Osteocyte (in vitro differentiated cells): ENCODE measurements at regions not wholly inside any gene's neighbourhood (a gene's known extent, or its start where the extent isn't known, plus 50 kb on each side); places are given as distances from the start of the nearest gene placed in this dataset.

Experiments
- DNase-seq: peaks from one replicate; pipeline ENCODE4 v3.0.0; 2021; ENCODE audit warnings: mixed read lengths; ENCODE audit not compliant: unreplicated experiment; ENCODE audit errors: extremely low spot score
- H3K27ac Mint-ChIP-seq: one replicate; pipeline ENCODE4 v1.8.0; 2021; ENCODE audit warnings: mild to moderate bottlenecking, mixed read lengths; ENCODE audit not compliant: unreplicated experiment
- H3K27me3 Mint-ChIP-seq: one replicate; pipeline ENCODE4 v1.8.0; 2021; ENCODE audit warnings: mixed read lengths; ENCODE audit not compliant: unreplicated experiment
- H3K36me3 Mint-ChIP-seq: one replicate; pipeline ENCODE4 v1.8.0; 2021; ENCODE audit warnings: mixed read lengths; ENCODE audit not compliant: unreplicated experiment
- H3K4me1 Mint-ChIP-seq: one replicate; pipeline ENCODE4 v1.8.0; 2021; ENCODE audit warnings: mixed read lengths; ENCODE audit not compliant: unreplicated experiment
- H3K4me3 Mint-ChIP-seq: one replicate; pipeline ENCODE4 v1.8.0; 2021; ENCODE audit warnings: mild to moderate bottlenecking, moderate library complexity, mixed read lengths; ENCODE audit not compliant: unreplicated experiment
- H3K9me3 Mint-ChIP-seq: one replicate; pipeline ENCODE4 v1.8.0; 2021; ENCODE audit warnings: mixed read lengths; ENCODE audit not compliant: unreplicated experiment
- TF ChIP-seq, protein P1 (sequence below): fragments of 200-600 bp; sonication (generic); IDR thresholded peaks from 2 replicates; pipeline ENCODE4 v1.5.0; 2021; ENCODE audit warnings: antibody characterized with exemption, mild to moderate bottlenecking, moderate library complexity

DNA sequence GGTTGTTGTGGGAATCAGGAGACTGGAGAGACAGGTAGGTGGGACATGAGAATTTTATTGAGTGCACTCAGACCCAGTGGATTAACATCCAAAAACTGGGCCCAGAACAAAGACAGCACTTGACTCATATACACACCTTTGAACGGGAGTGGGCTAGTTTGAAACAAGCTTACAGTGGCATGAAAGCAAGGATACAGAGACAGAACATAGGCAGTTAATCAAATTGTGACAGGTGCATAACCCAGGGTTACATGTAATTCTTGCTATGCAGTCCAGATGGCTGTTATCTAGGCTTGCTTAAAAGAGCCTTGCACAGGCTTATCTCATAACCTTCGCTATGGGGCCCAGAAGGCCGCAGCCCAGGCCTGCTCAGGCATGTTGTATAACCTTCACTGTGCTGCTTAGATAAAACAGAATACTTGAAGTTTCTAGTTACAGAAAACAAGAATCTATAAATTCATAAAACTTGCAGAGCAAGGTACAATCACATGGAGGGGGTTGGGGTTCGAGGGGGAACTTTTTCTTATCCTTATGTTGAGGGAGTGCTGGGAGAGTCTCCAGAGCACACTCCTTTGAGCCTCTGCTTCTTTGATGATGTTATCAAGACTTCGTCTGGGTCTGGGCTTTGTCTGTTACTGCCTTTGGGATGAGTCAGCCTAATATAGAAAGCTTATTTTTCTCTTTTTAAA lies 81.7 kb downstream of the TNFAIP2 start:
- Mint-ChIP-seq H3K4me3 (no peak overlapping the region), H3K9me3 (no peaks in the 10 kb centered on the region), H3K27ac (no peak overlapping the region), H3K36me3 (no peaks in the 10 kb centered on the region), H3K27me3 (peaks cover 15% of the 10 kb centered on the region), H3K4me1 (peaks cover 17% of the 10 kb centered on the region)
- DNase-seq, result no peak
- TF ChIP-seq, protein P1, sequence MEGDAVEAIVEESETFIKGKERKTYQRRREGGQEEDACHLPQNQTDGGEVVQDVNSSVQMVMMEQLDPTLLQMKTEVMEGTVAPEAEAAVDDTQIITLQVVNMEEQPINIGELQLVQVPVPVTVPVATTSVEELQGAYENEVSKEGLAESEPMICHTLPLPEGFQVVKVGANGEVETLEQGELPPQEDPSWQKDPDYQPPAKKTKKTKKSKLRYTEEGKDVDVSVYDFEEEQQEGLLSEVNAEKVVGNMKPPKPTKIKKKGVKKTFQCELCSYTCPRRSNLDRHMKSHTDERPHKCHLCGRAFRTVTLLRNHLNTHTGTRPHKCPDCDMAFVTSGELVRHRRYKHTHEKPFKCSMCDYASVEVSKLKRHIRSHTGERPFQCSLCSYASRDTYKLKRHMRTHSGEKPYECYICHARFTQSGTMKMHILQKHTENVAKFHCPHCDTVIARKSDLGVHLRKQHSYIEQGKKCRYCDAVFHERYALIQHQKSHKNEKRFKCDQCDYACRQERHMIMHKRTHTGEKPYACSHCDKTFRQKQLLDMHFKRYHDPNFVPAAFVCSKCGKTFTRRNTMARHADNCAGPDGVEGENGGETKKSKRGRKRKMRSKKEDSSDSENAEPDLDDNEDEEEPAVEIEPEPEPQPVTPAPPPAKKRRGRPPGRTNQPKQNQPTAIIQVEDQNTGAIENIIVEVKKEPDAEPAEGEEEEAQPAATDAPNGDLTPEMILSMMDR, result no peak

DNA sequence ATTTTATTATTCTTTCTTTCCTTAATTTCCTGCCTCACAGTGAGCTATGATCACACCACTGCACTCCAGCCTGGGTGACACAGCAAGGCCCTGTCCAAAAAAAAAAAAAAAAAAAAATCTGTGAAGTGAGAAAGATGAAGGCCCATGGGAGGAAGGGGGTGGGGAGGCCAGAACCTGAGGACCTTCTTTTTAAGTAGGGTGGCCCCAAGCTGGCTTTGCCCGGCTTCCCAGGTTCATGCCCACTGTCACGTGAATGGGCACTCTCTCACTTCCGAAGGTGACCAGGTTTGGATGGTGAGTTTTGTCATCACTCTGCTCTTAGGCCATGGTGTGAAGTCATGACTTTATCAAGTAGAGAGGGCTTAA lies 82.3 kb downstream of the TNFAIP2 start:
- peaks cover 15% of the 10 kb centered on the region for H3K27me3 Mint-ChIP-seq
- no peak overlapping the region for H3K4me3 Mint-ChIP-seq
- TF ChIP-seq, protein P1, result no peak
- peaks cover 17% of the 10 kb centered on the region for H3K4me1 Mint-ChIP-seq
- no peaks in the 10 kb centered on the region for H3K9me3 Mint-ChIP-seq
- no peak for DNase-seq
- no peaks in the 10 kb centered on the region for H3K36me3 Mint-ChIP-seq
- no peak overlapping the region for H3K27ac Mint-ChIP-seq

DNA sequence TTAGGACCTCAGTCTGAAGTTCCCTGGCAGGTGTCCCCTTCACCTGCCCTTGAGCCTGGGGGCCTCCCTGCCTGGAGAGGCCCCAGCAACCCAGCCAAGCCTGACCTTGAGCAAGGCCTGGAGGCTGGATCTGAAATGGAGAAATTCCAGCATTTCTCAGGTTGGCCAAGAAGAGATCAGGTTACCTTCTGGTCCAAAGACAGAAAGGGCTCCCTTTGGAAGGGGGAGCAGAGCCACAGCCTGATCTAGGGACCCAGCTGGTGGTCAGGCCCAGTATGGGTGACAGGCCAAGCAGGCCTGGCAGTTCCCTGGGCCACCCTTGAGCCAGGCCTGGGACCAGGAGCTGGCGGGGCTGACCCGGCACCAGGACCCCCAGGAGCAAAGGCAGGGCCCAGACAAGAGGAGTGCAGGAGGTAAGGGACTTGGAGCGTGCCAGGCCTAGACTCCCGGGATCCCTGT lies 82.8 kb downstream of the TNFAIP2 start:
- Mint-ChIP-seq H3K27ac (no peak overlapping the region), H3K9me3 (no peaks in the 10 kb centered on the region), H3K27me3 (peaks cover 13% of the 10 kb centered on the region), H3K4me1 (peaks cover 17% of the 10 kb centered on the region), H3K36me3 (no peaks in the 10 kb centered on the region), H3K4me3 (peak overlapping the region; percentile 35)
- no peak for DNase-seq
- TF ChIP-seq, protein P1, result no peak

DNA sequence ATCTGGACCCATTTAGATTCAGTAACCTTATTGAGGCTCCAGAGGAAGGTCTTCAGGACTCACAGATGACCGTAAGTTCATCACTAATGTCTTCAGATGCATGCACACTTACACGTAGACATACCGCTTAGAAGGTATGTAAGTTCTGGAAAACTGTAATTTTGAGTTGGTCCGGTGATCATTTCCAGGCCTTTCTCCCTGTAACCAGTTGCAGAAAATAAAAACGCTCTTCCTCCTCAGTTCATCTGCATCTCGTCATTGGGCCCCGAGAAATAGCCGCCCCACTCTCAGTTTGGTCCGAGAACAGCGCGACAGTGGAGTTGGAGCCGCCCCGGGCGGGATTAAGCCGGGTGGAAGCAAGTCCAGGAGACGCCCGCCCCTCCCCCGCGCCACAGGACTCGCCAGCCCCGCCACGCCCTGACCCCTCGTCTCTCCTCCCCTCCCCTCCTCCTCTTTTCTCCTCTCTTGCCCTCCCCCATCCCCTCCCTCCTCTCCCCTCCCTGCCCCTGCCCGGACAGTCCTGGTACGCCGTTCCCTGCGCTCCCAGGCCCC lies 83.7 kb downstream of the TNFAIP2 start:
- TF ChIP-seq, protein P1, result no peak
- H3K4me1 Mint-ChIP-seq, result peaks cover 17% of the 10 kb centered on the region
- H3K27ac Mint-ChIP-seq, result peak overlapping the region; percentile 77
- peak overlapping the region; percentile 68 for H3K4me3 Mint-ChIP-seq
- no peaks in the 10 kb centered on the region for H3K36me3 Mint-ChIP-seq
- H3K9me3 Mint-ChIP-seq, result no peaks in the 10 kb centered on the region
- DNase-seq, result no peak
- peaks cover 6% of the 10 kb centered on the region for H3K27me3 Mint-ChIP-seq

DNA sequence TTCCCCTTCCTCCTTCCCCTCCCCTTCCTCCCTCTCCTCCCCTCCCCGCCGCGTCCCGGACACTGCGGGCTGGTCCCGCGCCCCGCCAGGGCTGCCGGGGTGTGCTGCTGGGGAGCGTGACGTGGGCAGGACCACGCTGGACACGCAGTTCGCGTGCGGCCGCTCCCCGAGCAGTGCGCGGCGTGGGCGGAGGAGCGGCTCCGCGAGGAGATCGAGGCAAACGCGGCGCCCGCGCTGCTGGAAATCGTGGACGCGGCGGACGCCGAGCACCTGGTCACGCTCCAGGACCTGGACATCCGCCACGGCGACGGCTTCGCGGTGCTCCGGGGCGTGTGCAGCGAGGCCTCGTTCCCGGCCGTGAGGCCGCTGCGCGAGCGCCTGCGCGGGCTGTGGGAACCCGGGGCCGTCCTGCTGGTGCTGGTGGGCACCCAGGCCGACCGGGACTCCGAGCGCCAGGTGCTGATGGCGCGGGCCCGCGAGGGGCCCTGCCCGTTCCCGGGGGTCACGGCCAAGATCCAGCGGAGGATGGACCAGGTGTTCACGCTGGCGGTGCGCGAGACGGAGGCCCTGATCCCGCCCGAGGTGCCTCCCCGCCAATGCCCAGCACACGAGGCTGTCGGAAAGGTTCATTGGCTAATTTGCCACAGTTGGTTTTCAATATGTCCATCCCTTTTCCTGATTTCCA lies 84.3 kb downstream of the TNFAIP2 start:
- H3K4me3 Mint-ChIP-seq, result peak overlapping the region; percentile 57
- H3K9me3 Mint-ChIP-seq, result no peaks in the 10 kb centered on the region
- H3K4me1 Mint-ChIP-seq, result peaks cover 17% of the 10 kb centered on the region
- H3K27me3 Mint-ChIP-seq, result peaks cover 12% of the 10 kb centered on the region
- H3K27ac Mint-ChIP-seq, result no peak overlapping the region
- TF ChIP-seq, protein P1, result no peak
- H3K36me3 Mint-ChIP-seq, result no peaks in the 10 kb centered on the region
- no peak for DNase-seq
